VCaP (cell line): ENCODE measurements at regions not wholly inside any gene's neighbourhood (a gene's known extent, or its start where the extent isn't known, plus 50 kb on each side); places are given as distances from the start of the nearest gene placed in this dataset.

Source experiments
- H3K27ac ChIP-seq: fragments of 450-650 bp; 2 replicates; pipeline ENCODE4 v1.5.1; 2017
- TF ChIP-seq, protein P1 (sequence below): fragments of 450-650 bp; conservative IDR thresholded peaks from 2 replicates; pipeline ENCODE4 v1.5.1; 2017; ENCODE audit warnings: mild to moderate bottlenecking, moderate library complexity

DNA sequence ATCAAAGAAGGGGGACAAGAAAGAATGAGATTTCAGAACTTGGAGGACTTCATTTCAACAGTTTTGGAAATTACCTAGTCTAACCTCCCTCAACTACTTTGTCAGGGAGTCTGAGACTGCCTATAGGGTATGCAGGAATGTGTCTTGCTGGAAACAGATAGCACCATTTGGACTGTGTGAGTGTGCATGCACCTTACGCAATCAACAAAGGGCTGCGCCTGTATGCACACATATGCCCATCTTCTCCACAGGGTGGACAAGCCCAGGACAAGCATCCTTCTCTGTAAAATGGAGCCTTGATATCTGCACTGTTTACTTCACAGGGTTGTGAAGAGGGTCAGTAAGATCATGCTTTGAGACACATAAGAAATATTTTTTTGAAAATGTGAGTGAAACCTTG, 305.7 kb upstream of the ASIC2 start:
- H3K27ac ChIP-seq = no peak overlapping the region
- TF ChIP-seq, protein P1, sequence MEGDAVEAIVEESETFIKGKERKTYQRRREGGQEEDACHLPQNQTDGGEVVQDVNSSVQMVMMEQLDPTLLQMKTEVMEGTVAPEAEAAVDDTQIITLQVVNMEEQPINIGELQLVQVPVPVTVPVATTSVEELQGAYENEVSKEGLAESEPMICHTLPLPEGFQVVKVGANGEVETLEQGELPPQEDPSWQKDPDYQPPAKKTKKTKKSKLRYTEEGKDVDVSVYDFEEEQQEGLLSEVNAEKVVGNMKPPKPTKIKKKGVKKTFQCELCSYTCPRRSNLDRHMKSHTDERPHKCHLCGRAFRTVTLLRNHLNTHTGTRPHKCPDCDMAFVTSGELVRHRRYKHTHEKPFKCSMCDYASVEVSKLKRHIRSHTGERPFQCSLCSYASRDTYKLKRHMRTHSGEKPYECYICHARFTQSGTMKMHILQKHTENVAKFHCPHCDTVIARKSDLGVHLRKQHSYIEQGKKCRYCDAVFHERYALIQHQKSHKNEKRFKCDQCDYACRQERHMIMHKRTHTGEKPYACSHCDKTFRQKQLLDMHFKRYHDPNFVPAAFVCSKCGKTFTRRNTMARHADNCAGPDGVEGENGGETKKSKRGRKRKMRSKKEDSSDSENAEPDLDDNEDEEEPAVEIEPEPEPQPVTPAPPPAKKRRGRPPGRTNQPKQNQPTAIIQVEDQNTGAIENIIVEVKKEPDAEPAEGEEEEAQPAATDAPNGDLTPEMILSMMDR = no peak

DNA sequence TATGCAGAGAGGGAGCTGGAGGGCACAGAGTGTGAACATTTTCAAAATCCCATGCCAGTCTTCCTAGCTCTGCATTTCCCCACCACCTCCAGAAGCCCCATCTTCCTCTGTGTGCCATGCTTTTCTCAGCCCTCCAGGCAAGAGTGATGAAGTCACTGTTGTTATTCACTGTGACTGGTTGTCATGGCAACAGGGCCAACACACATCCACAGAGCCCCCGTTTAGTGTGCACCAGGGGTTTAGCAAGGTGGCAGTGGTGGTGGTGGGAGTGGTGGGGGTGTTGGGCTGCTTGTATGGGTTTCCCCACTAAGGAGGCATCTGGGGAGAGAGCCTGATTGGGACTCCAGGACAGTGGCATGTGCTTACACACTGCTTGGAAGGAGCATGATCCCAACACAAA, 309.9 kb upstream of the ASIC2 start:
- no peak overlapping the region for H3K27ac ChIP-seq
- TF ChIP-seq, protein P1 = no peak

DNA sequence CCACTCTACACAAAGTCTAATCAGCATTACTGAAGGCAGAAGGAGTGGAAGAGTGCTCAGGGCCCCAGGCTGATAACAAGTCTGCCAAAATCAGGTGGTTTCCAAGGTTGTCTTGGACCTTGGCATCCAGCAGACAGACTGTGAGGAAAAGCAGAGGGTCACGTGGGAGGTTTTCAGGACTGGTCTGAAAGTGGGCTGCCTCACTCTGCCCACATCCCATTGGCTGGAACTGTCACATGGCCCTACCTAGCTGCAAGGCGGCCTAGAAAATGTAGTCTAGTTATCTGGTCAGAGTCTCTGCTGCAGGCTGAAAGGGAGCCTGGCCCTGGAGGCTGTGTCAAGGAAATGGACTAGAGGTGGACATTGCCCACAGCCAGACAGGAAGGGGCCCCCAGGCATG, 310.7 kb upstream of the ASIC2 start:
- H3K27ac ChIP-seq = no peak overlapping the region
- TF ChIP-seq, protein P1 = no peak

DNA sequence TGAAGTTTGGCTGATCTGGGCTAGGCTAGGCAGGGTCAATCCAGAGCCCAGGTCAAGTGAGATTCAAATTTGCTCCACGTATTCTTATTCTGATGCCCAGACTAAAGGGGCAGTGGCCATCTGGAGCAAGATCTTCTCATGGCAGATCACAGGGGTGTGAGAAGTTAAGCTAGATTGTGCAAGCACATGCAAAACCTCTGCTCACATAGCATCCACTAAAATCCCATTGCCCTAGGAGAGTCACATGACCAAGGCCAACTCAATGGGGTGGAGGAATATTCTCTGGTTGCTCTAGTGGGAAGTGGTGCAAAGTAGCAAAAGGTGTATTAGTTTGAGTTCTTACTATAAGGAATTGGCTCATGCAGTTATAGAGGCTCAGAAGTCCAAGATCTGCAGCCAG, 318.4 kb upstream of the ASIC2 start:
- H3K27ac ChIP-seq = no peak overlapping the region
- TF ChIP-seq, protein P1 = no peak

- TF ChIP-seq, protein P1 = no peak
- no peak overlapping the region for H3K27ac ChIP-seq
Observed at GRCh38 chr17:33615861-33616260, 322.8 kb upstream of the ASIC2 start.

- TF ChIP-seq, protein P1 = no peak
Observed at GRCh38 chr17:33623841-33624240, 330.7 kb upstream of the ASIC2 start.

GRCh38 chr17:33628500-33629346, 335.6 kb upstream of the ASIC2 start:
- TF ChIP-seq, protein P1 = no peak

More at GRCh38 chr17:33623841-33624240, 330.7 kb upstream of the ASIC2 start:
- H3K27ac ChIP-seq = no peak overlapping the region

More at GRCh38 chr17:33628500-33629346, 335.6 kb upstream of the ASIC2 start:
- no peak overlapping the region for H3K27ac ChIP-seq
